SU-DHL-6 (cell line): ENCODE measurements at regions not wholly inside any gene's neighbourhood (a gene's known extent, or its start where the extent isn't known, plus 50 kb on each side); places are given as distances from the start of the nearest gene placed in this dataset.

Experiments
- CTCF ChIP-seq: fragments of 200-600 bp; sonication (generic); IDR thresholded peaks from one replicate; pipeline ENCODE4 v1.5.1; 2017; ENCODE audit warnings: antibody characterized with exemption, mild to moderate bottlenecking, low read length, moderate library complexity; ENCODE audit not compliant: insufficient read depth, poor library complexity, severe bottlenecking
- EZH2phosphoT487 ChIP-seq: fragments of 200-600 bp; sonication (generic), shearing (Covaris generic); conservative IDR thresholded peaks from 2 replicates; pipeline ENCODE4 v1.6.1; 2018; ENCODE audit warnings: mild to moderate bottlenecking, antibody characterized with exemption, low read length, moderate library complexity, mixed read lengths

GRCh38 chr16:76035689-76036088 is 241.5 kb upstream of the CNTNAP4 start:
- no peak for TF ChIP-seq CTCF
- TF ChIP-seq EZH2phosphoT487: no peak
